GM03348 (cell line): ENCODE measurements at regions not wholly inside any gene's neighbourhood (a gene's known extent, or its start where the extent isn't known, plus 50 kb on each side); places are given as distances from the start of the nearest gene placed in this dataset.
"Not testable (repeated sequence)": the region's sequence is repeated elsewhere in the genome, so short reads cannot be mapped to it uniquely, and the experiment has no call there.

Experiments used
- DNase-seq: peaks from one replicate; pipeline ENCODE4 v3.0.0; 2012; ENCODE audit warnings: low spot score

DNA sequence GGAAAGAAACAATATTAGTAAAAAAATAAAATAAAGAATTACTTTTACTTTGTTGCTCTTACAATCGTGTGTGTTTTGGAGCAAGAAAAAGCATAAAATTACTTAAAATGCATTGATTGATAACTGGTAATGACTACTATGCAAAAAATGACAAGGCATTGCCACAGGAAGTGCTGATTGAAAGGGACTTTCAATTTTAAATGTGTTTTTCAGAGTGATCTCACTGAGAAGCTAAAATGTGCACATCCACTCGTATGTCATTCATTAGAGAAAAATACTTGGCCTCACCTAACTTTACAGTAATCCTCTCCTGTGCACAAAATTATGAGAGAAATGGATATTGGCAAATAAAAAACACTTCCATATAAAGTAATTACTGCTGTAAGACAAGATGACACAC, 934.9 kb downstream of the SLITRK6 start:
- DNase-seq: no peak

DNA sequence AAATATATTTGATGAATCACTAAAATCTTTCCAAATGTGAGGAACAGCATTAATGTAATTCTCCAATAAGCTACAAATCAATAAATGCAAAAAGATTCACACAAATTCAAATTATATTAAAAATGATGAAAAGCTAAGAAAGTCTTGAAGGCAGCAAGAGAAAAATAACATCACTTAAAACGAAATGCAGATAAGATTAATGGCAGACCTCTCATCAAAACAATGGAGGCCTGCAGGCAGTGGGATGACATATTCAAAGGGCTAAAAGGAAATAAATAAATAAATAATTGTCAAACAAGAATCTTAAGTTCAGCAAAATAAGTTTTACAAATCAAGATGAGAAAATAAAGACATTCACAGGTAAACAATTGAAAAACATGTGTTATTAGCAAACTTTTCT, 952.1 kb downstream of the SLITRK6 start:
- no peak for DNase-seq

DNA sequence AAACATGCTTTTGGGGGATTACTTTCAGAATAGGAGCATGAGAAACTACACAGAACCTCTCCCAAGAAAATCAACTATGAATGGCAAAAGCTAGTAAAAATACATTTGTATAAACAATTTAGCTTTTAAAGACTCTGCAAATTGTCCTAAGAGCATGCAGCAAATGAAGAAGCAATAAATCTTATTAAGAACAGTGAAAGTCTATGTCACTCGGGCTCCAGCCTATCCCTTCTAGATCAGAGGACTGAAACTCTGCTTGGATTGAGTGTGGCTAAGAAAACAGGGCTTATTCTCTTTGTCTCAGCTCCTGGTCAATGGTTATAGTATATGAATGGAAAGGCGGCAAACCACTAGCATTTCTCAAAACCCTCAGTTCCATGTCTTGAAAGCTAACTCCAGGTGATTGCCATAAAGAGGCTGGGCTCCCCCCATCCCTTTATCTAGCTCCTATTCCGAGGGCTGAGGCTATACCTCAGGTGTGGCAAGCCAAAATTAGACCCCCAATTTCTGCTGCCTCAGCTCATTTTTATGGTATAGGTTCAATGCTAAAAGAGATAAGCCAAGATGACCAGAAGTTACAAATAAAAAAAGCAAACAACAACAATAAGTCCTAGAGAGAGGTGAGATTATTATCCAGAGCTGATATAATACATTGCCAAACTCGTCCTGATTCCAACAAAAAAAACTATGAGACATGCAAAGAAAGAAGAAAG, 953.2 kb downstream of the SLITRK6 start:
- no peak for DNase-seq

DNA sequence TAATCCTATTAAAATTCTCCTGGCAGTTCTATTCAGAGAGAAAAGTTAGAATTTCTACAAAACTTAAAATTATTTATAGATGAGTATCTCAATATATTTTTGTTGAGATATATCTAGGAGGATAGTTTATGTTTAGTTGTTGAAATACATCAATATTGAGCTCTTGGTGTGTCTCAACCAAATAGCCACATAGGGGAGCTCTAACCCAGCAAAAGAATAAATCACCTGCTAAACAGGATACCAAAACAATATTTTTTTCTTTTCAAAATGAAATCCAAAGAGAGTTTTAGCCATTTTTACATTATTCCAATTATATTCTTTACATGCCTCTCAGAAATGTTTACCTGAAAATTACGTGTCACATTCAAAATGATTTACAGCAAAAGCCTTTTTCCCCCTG, 954.7 kb downstream of the SLITRK6 start:
- DNase-seq: no peak

DNA sequence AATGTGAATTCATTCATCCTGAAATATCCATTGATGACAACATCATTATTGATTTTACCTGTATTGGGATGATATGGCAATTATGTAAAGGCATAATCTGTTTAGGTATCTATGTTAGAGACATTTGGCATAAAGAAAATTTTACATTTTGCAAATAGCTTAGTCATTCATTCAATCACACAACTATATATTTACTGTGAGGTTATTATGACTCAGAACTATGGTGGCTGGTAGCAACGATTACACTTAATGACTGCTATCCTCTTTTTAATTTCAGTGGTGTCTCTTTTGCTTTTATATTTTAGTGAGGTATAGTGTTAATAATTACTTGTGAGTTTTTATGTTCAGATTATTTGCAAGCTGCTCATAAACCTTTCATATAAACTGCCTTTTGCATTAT, 955.9 kb downstream of the SLITRK6 start:
- DNase-seq: no peak

DNA sequence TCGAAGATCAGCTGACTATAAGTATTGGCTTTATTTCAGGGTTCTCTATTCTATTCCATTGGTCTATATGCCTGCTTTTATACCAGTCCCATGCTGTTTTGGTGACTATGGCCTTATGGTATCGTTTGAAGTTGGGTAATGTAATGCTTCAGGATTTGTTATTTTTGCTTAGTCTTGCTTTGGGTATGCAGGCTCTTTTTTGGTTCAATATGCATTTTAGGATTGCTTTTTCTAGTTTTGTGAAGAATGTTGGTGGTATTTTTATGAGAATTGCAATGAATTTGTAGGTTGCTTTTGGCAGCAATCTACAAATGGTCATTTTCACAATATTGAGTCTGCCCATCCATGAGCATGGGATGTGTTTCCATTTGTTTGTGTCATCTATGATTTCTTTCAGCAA, 951.9 kb upstream of the SLITRK1 start:
- DNase-seq: no peak

DNA sequence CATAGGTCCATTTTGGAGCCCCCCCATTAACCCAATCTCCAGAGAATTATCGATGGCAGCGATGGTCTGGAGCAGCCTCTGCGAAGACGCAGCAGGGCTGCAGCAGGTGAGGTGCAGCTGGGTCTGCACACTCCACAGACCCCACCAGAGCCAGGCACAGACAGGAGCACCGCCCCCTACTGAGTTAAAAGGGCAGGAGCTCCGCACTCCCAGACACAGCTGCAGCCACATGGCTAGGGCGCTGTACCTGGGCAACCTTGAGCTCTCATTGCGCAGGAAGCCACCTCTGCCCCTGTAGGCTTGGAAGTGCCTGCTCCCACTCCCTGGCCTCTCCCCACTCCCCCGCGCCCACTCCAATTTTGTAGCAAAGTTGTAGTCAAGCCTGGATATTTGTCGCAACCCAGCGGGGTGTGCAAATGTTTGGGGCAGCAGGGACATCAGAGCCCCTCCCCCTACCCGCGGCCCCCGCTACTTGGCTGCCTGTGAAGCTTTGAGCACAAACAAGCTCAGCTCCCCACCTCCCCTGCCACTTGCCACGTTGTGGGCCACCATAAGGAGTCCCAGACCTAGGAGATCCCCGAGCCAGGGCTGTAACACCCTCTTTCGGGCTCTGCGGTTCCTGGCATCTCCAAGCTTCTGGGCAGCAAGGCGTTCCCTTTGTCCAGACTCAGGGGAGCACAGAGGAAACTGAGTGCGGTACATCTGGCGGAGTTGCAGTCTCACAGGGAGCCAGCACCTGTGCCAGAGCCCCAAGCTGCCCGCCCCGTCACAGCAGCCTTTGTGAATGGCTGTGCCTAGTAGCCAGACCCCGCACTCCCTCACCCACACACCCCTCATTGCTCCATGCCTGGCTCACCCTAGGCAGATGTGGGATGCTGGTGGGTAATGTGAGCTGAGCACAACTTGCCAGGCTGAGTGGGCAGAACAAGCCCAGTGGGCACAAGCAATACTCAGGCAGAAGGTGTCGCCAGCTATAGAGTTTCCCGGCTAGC, 949.7 kb upstream of the SLITRK1 start:
- DNase-seq: no peak

DNA sequence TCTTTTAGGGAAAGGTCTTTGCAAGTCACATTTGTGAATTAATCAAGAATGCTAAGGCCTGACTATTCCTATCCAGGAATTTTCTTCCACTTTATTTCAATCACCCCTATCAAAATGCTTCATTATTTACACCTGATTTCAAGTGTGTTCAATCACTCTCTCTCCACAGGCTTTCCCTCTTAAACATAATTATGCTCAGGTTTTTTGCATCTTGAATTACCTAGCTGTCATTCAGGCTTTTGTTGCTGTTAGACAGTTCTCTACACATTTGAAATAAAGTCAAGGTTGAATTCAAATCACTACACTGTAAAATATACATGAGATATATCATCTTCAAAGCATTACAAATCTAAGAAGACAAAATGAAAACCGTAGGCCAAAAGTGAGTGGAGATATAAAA, 941.3 kb upstream of the SLITRK1 start:
- no peak for DNase-seq

DNA sequence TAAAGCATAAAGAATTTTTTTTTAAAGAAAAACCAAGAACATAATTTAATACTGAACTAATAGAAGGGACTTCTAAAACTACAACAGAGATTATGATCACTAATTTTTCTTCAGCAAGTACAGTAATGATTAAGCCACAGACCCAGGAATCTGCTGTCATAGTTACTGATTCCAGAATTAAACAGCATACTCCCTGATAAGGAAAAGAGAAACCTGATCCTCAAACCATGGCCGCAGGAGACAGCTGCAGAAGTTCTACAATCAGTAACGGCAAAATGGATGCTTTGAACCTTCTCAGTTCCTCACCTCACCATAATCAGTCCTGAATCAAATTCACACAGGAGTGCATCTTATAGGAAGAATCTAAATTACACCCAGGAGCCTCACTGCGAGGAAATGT, 939.0 kb upstream of the SLITRK1 start:
- DNase-seq: no peak

DNA sequence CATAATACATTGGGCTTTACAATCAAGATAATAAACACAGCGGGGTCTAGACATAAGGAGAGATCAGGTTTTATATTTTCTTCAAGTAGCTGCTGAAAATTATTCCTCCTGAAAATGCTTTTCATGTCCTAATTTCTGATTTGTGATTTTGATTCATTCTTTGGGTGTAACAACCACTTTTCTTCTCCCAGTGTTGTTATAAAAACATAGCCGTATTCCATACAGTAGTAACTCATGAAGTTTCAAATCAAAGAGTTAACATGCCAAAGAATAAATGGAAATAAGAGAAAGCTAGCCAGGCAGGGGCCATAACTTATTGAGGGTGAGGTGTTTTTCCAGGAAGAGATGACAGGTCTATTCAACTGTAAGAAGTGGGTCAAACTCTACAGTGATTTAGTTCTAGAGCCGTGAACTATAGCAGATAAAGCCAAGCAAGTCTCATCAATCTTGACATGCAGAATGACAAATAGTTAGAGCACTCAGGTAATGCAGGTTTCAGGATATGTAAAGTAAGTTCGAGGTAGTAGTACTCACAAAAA, 934.4 kb upstream of the SLITRK1 start:
- DNase-seq: no peak

DNA sequence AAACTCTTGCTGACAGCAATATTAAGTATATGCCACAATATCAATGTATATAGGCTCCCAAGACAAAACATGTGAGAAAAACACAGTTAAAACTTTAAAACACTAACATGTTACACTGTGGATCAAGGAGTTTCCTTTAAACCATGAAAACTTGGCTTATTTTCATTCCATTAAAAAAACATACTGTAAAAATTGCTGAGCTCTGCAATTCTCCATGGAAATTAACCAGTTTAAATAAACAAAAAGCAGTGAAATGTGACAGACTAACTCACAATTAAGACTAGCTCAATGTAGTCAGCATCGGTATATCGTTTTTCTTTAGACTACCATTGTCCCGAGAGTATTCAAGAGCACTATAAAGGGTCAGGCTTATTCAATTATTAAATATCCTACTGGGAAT, 930.5 kb upstream of the SLITRK1 start:
- DNase-seq: no peak

DNA sequence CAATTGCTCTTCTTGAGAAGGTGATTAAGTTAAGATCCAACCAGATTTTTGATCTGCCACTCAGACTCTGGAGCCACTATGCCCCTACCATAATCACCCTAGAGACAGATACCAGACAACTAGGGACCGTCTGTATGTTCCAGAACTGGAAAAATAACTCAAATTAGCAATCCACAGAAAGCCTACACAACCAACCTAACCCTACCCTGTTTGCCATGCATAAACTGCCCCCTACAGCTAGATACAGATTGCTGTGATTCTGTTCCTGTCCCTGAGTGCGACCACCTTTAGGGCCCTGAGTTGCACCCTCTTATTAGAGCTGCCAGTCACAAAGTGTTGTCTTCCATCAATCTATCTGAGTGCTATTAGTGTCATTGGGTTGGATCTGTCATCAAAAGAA, 929.8 kb upstream of the SLITRK1 start:
- DNase-seq: no peak

DNA sequence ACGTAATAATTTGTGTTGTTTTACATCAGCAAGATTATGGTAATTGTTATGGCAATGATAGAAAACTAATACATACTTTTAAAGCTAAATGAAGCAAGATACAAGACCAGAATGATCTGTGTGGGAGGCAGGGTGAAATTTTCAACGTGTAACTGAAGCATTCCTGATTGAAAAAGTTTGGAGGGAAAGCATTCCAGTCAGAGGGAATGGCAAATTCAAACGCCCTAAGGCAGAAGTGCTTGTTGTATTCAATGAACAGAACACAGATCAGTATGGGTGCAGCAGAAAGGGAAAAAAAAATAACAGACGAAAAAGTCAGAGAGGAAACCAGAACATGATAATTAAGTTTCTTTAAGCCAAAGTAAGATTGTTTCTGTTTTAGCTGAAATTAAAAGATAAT, 928.5 kb upstream of the SLITRK1 start:
- DNase-seq: no peak

DNA sequence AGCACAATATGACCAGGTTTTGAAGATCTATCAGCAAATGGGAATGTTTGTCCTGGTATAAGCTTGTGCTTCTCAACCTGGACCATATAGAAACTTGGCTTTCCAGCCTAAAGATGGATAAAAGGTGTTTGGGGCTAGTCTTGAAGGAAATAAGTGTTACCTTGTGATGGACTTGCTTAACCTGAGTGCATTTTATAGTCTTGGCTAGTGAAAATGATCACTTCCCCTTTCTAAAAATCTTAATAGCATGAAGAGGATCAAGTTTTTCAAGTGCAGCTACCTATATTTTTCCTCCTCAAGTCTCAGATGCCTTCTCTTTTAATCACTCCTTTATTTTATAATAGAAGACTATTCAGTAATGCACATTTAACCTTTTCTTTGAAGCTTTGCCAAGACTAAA, 919.8 kb upstream of the SLITRK1 start:
- DNase-seq: no peak

DNA sequence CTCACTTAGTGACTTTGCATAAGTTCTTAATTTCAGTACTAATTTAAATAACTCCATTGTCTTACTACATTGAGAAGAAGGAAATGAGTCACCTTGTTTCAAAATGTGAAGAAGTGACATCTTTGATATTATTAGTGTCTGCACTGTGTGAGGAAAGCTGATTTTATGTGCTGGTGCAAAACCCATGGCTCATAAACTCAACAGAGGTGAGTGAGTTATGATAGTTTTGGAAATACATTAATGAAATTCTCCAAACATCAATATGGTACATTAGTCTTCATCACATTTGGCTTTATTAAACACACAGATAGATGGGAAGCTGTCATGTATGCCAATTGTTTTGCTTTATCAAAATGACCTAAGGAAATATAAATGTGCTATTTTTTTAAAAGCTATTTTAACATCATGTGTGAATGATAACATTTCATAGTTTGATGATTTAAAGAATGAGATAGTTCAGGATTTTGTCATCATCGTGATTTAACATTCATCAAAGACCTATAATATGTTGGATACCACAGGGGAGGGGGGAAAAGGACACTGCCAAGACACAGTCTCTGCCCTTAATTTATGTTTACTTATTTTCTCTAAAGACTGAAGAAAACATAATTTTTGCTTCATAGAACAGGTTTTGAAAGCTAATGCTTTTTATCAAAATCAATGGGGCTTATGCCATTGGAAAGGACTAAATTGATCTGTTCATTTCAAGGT, 902.3 kb upstream of the SLITRK1 start:
- DNase-seq: no peak

DNA sequence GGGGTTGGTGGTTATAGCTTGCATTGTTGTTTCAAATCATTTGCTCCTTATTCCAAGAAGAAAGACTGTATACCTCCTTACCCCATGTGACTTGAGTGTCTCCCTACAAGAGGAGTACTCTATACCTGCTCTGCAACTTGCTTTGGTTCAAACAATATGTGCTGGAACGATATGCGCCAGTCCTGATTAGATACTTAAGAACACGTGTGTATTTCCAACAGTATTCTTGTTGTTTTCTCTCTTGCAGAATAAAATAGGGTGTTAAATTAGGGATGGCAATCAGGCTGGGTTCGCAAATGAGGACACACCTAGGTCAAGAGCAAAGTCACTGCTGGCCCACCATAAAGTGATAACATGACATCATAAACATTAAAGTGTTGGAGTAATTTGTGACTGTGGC, 895.0 kb upstream of the SLITRK1 start:
- DNase-seq: no peak

DNA sequence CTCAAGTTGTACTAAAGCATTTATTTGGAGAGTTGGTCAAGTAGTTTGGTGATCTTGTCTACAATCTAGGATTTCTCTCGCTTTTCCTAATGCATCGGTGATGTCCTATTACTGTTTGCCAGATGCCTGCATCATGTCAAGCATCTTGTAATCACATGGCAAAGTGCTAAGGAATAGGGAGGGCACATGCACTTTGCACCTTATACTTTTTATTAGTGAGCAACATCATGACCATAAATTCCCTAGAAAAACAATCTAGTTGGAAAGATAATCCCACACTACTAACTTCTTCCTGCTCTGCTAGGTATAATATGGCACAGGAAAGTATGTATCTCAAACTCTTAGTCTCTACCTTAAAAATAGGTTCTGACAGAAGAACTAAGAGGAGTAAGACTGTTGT, 894.3 kb upstream of the SLITRK1 start:
- no peak for DNase-seq

DNA sequence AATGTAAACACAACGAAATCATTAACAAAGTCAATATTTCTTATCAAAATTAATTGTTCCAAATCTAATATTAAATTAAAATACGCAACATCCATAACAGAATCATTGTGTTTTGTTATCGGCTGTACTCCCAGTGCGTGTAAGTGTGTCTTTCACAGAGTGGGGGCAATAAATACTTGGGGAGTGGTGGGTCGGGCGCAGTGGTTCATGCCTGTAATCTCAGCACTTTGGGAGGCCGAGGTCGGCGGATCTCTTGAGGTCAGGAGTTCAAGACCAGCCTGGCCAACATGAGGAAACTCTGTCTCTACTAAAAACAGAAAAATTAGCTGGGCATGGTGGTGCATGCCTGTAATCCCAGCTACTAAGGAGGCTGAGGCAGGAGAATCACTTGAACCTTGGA, 893.6 kb upstream of the SLITRK1 start:
- not testable (repeated sequence) for DNase-seq

DNA sequence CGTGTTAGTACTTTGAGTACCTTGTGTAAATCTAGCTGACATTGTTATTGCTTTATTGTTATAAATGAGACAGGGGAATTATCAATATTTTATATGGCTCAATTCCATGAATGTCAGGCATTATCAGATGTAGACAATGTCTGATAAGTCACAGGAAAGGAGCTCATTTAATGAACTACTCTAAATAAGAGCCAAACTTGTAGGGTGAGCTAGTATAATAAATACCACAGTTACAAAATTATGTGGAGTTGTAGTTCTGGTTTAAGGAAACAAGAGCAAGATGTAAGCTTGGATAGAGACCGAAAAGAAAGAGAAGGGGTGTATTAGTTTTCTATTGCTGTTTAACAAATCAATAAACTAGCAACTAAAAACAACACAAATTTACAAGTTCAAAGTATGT, 891.8 kb upstream of the SLITRK1 start:
- DNase-seq: no peak

DNA sequence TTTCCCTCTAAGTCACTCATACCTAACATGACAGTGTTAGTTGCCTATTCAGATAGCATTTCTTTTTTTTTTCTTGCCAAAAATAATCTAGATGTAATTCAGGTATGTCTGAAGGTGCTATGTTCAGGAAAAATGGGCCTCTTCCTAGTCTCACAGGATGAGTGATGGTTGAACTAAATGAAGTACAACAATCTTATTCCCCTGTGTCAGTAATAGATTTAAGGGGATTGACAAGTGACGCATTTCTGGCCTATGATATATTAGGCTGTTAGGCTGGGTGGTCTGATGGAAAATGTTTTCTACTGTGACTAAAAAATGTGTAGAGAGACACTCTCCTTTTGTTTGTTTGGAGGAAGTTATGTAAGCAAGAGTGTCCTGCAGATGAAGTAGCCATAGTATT, 878.7 kb upstream of the SLITRK1 start:
- no peak for DNase-seq

DNA sequence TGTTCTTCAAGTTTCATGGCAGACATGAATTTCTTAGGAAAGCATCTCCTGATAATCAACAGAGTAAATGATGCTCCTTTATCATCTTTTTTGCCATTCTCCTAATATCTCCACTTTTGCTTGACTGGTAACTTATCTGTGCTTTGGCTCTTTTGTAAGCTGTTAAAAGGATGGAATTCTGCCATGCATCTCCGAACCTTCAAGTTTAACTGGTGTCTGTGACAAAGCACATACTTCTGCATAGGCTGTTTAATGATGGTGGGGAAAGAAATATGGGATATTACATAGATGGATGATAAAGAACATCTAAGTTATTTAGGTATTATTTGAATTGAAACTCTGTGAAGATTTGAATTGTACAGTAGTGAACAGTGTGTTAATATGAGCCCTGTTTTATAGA, 866.9 kb upstream of the SLITRK1 start:
- DNase-seq: no peak

DNA sequence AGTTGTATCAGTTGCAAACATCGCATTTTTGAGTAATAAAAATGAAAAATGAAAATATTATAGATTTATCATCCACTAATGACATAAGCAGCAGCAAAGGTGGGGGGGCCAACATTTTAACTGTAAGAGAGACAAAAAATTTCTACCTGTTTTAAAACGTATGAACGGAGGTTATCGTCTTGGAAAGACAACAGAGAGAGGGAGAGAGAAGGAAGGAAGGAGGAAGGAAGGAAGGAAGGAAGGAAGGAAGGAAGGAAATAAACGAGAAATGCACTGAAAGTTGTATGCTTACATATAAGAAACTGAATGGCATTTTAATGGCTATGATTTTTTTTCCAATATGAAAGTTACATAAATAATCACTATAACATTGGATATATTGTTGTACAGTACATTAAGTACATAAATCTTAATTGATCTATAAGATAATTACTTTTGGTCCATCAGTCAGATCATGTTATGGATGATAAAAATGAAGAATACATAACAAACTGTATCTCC, 862.8 kb upstream of the SLITRK1 start:
- no peak for DNase-seq
